SK-N-SH treated with all-trans-retinoic acid at 6 μM for 48 hours (cell line): ENCODE measurements at regions not wholly inside any gene's neighbourhood (a gene's known extent, or its start where the extent isn't known, plus 50 kb on each side); places are given as distances from the start of the nearest gene placed in this dataset.

Experiments used
- ATAC-seq: fragments of 200-7000 bp; cut with Tn5 transposase; 3 replicates; pipeline ENCODE4 v1.9.1; 2020; ENCODE audit warnings: mild to moderate bottlenecking, moderate library complexity
- ARNTL ChIP-seq: fragments of 450-650 bp; formaldehyde crosslinking; IDR thresholded peaks from 2 replicates; pipeline ENCODE4 v1.5.0; 2020; ENCODE audit warnings: low read depth, mild to moderate bottlenecking, moderate library complexity, borderline replicate concordance
- BACH2 ChIP-seq: fragments of 250-450 bp; sonication (Bioruptor Pico); IDR thresholded peaks from 2 replicates; pipeline ENCODE4 v1.9.0; 2021; ENCODE audit warnings: mild to moderate bottlenecking, borderline replicate concordance
- CREB5 ChIP-seq: fragments of 250-450 bp; sonication (Bioruptor Pico); IDR thresholded peaks from 2 replicates; pipeline ENCODE4 v1.5.1; 2020; ENCODE audit warnings: low read depth, mild to moderate bottlenecking, moderate library complexity
- CSDC2 ChIP-seq: fragments of 250-450 bp; sonication (Bioruptor Pico); IDR thresholded peaks from 2 replicates; pipeline ENCODE4 v1.5.0; 2020; ENCODE audit warnings: mild to moderate bottlenecking, moderate library complexity
- CSRNP3 ChIP-seq: fragments of 250-450 bp; sonication (Bioruptor Pico); IDR thresholded peaks from 2 replicates; pipeline ENCODE4 v1.5.1; 2021; ENCODE audit warnings: mild to moderate bottlenecking, moderate library complexity
- ESRRG ChIP-seq: fragments of 250-450 bp; sonication (Bioruptor Pico); IDR thresholded peaks from 2 replicates; pipeline ENCODE4 v1.6.1; 2021; ENCODE audit warnings: mild to moderate bottlenecking
- GLIS3 ChIP-seq: fragments of 250-450 bp; sonication (Bioruptor Pico); IDR thresholded peaks from 2 replicates; pipeline ENCODE4 v1.5.0; 2020; ENCODE audit warnings: mild to moderate bottlenecking, moderate library complexity
- OSR1 ChIP-seq: fragments of 250-450 bp; sonication (Bioruptor Pico); IDR thresholded peaks from 2 replicates; pipeline ENCODE4 v1.8.0; 2022; ENCODE audit warnings: moderate library complexity, mild to moderate bottlenecking, inconsistent platforms
- PATZ1 ChIP-seq: fragments of 250-450 bp; sonication (Bioruptor Pico); IDR thresholded peaks from 2 replicates; pipeline ENCODE4 v1.8.0; 2020; ENCODE audit warnings: mild to moderate bottlenecking, moderate library complexity, borderline replicate concordance
- POU6F1 ChIP-seq: fragments of 250-450 bp; sonication (Bioruptor Pico); IDR thresholded peaks from 2 replicates; pipeline ENCODE4 v1.8.0; 2021; ENCODE audit warnings: low read depth, mild to moderate bottlenecking, moderate library complexity, borderline replicate concordance
- PPARA ChIP-seq: fragments of 250-450 bp; sonication (Bioruptor Pico); IDR thresholded peaks from 2 replicates; pipeline ENCODE4 v1.5.0; 2020; ENCODE audit warnings: mild to moderate bottlenecking, borderline replicate concordance
- RARB ChIP-seq: fragments of 250-450 bp; sonication (Bioruptor Pico); IDR thresholded peaks from 2 replicates; pipeline ENCODE4 v1.8.0; 2021; ENCODE audit warnings: mild to moderate bottlenecking, moderate library complexity
- SNAI2 ChIP-seq: fragments of 250-450 bp; sonication (Bioruptor Pico); IDR thresholded peaks from 2 replicates; pipeline ENCODE4 v1.5.0; 2020; ENCODE audit warnings: mild to moderate bottlenecking, moderate library complexity
- TCF4 ChIP-seq: fragments of 250-450 bp; sonication (Bioruptor Pico); IDR thresholded peaks from 2 replicates; pipeline ENCODE4 v1.8.0; 2021; ENCODE audit warnings: mild to moderate bottlenecking, moderate library complexity, borderline replicate concordance
- TOX ChIP-seq: fragments of 250-450 bp; sonication (Bioruptor Pico); IDR thresholded peaks from 2 replicates; pipeline ENCODE4 v1.8.0; 2021; ENCODE audit warnings: mild to moderate bottlenecking, moderate library complexity, borderline replicate concordance
- TSHZ2 ChIP-seq: fragments of 250-450 bp; sonication (Bioruptor Pico); IDR thresholded peaks from 2 replicates; pipeline ENCODE4 v1.5.0; 2020; ENCODE audit warnings: mild to moderate bottlenecking, moderate library complexity
- ZC3H10 ChIP-seq: fragments of 250-450 bp; sonication (Bioruptor Pico); IDR thresholded peaks from 2 replicates; pipeline ENCODE4 v1.5.1; 2021; ENCODE audit warnings: mild to moderate bottlenecking, moderate library complexity
- ZFP30 ChIP-seq: fragments of 450-650 bp; formaldehyde crosslinking; IDR thresholded peaks from 2 replicates; pipeline ENCODE4 v1.5.0; 2022; ENCODE audit warnings: mild to moderate bottlenecking, moderate library complexity
- ZNF70 ChIP-seq: fragments of 450-650 bp; formaldehyde crosslinking; IDR thresholded peaks from 2 replicates; pipeline ENCODE4 v1.5.0; 2020; ENCODE audit warnings: mild to moderate bottlenecking, moderate library complexity
- ZNF8 ChIP-seq: fragments of 450-650 bp; formaldehyde crosslinking; IDR thresholded peaks from 2 replicates; pipeline ENCODE4 v1.5.0; 2020; ENCODE audit warnings: mild to moderate bottlenecking, moderate library complexity

- no peak for ATAC-seq
Observed at GRCh38 chr10:121096617-121097431, 245.7 kb downstream of the WDR11 start.

GRCh38 chr10:121098211-121098610 lies 247.0 kb downstream of the WDR11 start:
- no peak for ATAC-seq
- no peak for TF ChIP-seq PPARA (CRISPR knock-in tag)
- no peak for TF ChIP-seq ZNF8 (CRISPR knock-in tag)
- TF ChIP-seq RARB (CRISPR knock-in tag), result no peak
- TF ChIP-seq TCF4 (CRISPR knock-in tag), result no peak
- TF ChIP-seq SNAI2, result no peak
- no peak for TF ChIP-seq PATZ1
- no peak for TF ChIP-seq OSR1
- no peak for TF ChIP-seq ESRRG (CRISPR knock-in tag)
- TF ChIP-seq ZNF70 (CRISPR knock-in tag), result no peak
- TF ChIP-seq, all 23 proteins: peak for 0

More at GRCh38 chr10:121096617-121097431, 245.7 kb downstream of the WDR11 start:
- no peak for TF ChIP-seq ZNF8 (CRISPR knock-in tag)
- no peak for TF ChIP-seq ARNTL (CRISPR knock-in tag)
- no peak for TF ChIP-seq ZC3H10 (CRISPR knock-in tag)

- ATAC-seq, result no peak
- TF ChIP-seq ARNTL (CRISPR knock-in tag), result no peak
- no peak for TF ChIP-seq OSR1
- no peak for TF ChIP-seq ZFP30 (CRISPR knock-in tag)
- TF ChIP-seq TOX (CRISPR knock-in tag), result no peak
- TF ChIP-seq PATZ1, result no peak
- no peak for TF ChIP-seq ZNF8 (CRISPR knock-in tag)
- TF ChIP-seq CREB5, result no peak
- no peak for TF ChIP-seq TSHZ2 (CRISPR knock-in tag)
- no peak for TF ChIP-seq GLIS3 (CRISPR knock-in tag)
- no peak for TF ChIP-seq POU6F1
- no peak for TF ChIP-seq TCF4 (CRISPR knock-in tag)
- no peak for TF ChIP-seq CSRNP3
- no peak for TF ChIP-seq PPARA (CRISPR knock-in tag)
- TF ChIP-seq BACH2 (CRISPR knock-in tag), result no peak
- no peak for TF ChIP-seq CSDC2 (CRISPR knock-in tag)
Observed at GRCh38 chr10:121098751-121099150, 247.6 kb downstream of the WDR11 start.
